ENCODE measurements at regions not wholly inside any gene's neighbourhood (a gene's known extent, or its start where the extent isn't known, plus 50 kb on each side); places are given as distances from the start of the nearest gene placed in this dataset.

DNA sequence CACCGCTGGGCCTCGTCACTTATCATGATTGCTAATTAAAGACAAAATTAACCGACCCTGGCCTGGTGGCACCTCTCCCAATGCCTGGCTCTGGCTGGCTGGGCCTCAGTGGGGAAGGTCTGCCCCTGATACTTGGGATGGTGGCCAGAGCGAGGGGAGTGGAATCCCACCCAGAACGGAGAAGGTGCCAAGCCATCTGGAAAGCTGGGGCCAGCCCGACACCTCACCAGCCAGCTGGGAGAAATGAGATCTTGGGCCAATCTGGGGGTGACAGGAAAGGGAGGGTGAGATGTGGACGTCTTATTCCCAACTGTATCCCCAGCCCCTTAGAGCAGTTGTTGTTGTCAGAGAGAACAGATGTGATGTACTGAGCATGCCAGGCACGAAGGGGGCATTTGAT lies 215.0 kb upstream of the PWP1 start (continued):
- TF ChIP-seq, protein P1, sequence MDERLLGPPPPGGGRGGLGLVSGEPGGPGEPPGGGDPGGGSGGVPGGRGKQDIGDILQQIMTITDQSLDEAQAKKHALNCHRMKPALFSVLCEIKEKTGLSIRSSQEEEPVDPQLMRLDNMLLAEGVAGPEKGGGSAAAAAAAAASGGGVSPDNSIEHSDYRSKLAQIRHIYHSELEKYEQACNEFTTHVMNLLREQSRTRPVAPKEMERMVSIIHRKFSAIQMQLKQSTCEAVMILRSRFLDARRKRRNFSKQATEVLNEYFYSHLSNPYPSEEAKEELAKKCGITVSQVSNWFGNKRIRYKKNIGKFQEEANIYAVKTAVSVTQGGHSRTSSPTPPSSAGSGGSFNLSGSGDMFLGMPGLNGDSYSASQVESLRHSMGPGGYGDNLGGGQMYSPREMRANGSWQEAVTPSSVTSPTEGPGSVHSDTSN (CRISPR knock-in tag; IDR thresholded peaks at IDR 0.05; ENCODE audit: low read depth), result no peak
- TF ChIP-seq, protein P1 (tag; conservative IDR thresholded peaks at IDR 0.05; ENCODE audit: low read depth), result no peak
- TF ChIP-seq PHB2 (IDR thresholded peaks at IDR 0.05; ENCODE audit: low read depth), result no peak
- no peak for TF ChIP-seq ZNF140 (CRISPR knock-in tag; IDR thresholded peaks at IDR 0.05)
- TF ChIP-seq FOXP1 (CRISPR knock-in tag; IDR thresholded peaks at IDR 0.05), result no peak
- TF ChIP-seq C11orf30 (IDR thresholded peaks at IDR 0.05; ENCODE audit: low read depth), result no peak
- TF ChIP-seq, protein P2, sequence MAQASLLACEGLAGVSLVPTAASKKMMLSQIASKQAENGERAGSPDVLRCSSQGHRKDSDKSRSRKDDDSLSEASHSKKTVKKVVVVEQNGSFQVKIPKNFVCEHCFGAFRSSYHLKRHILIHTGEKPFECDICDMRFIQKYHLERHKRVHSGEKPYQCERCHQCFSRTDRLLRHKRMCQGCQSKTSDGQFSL (CRISPR knock-in tag; IDR thresholded peaks at IDR 0.05), result no peak
- TF ChIP-seq, protein P2 (tag; IDR thresholded peaks at IDR 0.05), result no peak
- TF ChIP-seq HDAC2 (IDR thresholded peaks at IDR 0.05), result no peak
- no peak for TF ChIP-seq ZNF263 (CRISPR knock-in tag; IDR thresholded peaks at IDR 0.05; ENCODE audit: borderline replicate concordance)
- no peak for TF ChIP-seq RCOR1 (IDR thresholded peaks at IDR 0.05; ENCODE audit: borderline replicate concordance in 1 of 2, low read depth in 2 of 2, low read length in 2 of 2)
- TF ChIP-seq MEF2D (tag; conservative IDR thresholded peaks at IDR 0.05; ENCODE audit: low read depth), result no peak
